SK-N-DZ (cell line): ENCODE measurements at regions not wholly inside any gene's neighbourhood (a gene's known extent, or its start where the extent isn't known, plus 50 kb on each side); places are given as distances from the start of the nearest gene placed in this dataset.

ENCODE experiments used
- DNase-seq: peaks from one replicate; pipeline ENCODE4 v3.0.0-alpha.2; 2015; ENCODE audit warnings: low spot score

DNA sequence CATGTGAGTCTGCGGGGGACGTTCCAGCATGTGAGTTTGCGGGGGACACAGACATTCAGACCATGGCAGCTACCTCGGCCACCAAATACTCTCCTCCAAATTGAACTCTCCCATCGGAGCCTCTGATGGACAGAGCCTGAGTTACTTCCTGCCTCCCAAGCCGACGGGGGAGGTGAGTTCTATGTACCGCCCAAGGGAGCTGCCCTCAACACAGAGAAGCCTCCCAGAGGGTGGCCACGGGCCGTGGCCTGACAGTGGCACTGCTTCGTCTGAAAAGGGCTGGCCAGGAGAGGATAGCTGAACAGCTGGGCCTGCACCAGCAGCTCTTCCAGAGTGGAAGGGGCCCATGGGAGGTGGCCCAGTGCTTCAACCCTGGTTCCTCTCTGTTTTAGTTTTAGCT is 274.5 kb upstream of the PPP2R2D start:
- DNase-seq = no peak

DNA sequence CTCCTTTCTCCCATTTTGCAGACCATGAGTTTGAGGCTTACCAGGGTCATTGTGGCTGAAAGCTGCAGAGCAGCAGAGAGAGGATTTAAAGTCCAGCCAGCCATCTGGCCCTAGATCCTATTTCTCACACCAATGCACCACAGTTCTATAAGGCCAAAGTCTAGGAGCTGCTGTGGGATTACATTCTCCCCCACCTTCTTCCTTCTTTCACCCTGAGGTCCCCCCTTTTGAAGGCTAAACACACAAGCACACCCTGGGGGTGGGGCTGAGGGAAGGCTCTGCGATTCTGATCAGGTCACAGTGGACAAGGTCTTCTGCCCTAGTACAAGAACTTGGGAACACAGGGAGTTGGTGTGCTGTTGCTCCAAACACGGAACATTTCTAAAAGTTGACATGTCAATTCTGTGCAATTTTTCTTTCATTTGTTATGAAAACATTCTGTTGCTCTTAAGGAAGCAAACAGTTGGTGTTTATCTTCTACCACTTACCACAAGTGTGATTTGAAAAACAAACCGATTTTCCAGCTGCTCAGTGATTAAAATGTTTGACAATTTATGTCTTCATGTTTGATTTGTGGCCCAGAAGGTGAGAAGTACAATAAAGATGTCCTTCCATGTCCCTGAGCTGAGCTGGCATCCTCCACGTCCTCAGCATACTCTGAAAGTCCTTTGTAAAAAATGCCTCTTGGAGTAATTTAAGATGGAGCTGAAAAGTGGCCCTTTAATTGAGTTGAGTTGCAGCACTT is 271.6 kb upstream of the PPP2R2D start:
- DNase-seq = no peak

DNA sequence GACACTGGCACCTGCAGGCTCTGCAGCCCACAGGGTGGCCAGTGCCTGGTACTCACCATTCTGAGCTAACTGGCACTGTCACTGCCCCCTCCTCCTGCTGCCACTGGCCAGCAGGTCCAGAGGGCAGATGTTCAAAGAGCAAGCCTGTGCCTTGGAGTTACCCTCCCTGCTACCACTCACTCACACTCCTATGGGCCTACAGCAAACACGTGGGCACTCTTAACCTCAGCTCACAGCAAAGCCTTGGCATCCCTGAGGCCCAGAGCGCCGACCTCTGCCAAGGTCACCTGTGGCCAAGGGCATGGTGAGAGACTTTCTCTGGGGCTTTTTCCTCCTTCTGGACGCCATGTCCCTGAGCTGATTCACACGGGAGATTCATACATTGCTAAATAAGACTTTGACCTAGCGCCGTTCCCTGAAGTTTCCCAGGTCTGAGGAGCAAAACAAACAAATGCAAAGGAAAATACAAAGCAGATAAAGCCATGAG is 270.0 kb upstream of the PPP2R2D start:
- no peak for DNase-seq

DNA sequence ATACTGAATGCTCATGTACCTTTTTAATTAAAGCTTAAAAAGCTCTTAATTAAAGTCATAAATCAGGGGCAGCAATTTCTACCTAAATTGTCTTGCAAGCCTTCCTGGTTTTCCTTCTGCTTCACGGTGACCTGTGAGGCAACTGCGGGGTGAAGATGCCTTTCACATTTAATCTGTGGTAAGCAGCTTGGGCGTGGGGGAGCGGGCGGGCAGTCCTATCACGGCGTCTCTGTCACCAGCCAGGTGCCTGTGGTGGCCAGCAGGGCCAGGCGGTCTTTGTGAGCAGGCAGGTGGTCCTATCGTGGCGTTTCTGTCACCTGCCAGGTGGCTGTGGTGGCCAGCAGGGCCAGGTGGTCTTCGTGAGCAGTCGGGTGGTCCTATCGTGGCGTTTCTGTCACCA is 269.2 kb upstream of the PPP2R2D start:
- DNase-seq = no peak

DNA sequence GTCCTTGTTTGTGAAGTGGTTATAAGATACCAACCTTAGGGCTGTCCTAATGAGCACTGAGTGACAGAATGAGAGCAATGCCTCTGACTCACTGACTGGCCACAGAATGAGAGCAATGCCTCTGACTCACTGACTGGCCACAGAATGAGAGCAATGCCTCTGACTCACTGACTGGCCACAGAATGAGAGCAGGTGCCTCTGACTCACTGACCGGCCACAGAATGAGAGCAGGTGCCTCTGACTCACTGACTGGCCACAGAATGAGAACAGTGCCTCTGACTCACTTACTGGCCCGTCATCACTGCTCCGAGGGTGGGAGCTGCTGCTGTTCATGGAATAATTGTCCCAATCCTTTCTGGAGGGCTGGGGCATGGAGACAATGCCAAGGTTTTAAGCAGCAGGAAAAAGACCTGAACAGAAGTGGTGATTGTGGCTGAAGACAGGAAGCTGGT is 265.2 kb upstream of the PPP2R2D start:
- DNase-seq = no peak

DNA sequence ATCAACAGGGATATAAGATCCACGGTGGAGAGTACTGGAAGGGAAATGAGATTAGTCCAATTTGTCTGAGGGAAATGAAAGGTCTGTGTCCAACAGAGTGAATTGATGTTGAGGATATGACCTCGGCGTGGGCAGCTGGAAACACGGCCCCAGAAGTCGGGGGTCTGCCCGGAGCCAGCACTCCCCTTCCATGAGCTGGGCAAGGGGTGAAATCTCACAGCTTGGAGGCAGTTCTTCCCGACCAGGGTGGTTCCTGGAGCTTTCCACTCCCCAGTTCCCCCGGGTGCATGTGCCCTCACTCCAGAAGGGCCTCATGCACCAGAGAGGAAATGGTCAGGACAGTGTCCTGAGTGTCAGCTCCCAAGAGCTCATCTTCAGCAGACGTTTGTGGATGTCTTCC is 264.7 kb upstream of the PPP2R2D start:
- DNase-seq = no peak

DNA sequence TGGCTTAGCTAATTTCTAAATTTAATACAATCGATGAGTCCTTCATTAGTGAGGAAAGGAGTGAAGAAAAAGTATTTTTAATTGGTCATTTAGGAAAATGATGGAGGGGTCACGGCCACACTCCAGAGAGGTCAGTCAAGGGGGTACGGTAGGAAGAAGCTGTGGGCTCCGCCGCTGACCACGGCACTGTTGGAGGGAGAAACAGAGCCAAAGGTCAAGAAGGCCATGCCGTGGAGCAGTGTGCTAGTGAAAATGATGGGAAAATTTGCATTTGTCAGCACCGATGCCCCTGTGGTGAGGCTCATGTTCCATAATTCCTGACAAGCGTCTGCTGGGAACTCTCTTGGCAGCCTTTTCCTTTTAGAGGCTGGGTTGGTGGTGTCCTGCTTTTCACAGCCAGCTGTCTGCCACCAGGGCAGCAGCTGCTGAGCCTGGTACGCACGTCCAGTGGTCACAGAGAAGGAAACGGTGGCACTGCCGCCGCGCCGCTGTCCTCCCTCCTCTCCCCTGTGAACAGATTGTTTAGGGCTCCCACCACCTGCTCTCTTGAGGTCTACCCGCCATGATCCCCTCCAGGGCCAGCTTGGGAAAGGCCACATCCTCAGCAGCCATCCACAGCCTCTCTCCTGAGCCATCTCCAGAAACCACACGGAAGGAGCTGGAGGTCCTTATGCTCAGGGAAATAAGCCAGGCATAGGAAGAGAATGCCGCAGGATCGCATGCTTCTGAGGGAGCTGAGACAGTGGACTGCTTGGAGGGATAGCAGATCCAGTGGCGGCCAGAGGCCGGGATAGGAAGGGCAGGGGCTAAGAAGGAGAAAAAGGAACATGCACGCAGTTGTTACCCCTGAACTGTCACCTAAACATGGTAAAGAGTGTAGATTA is 263.7 kb upstream of the PPP2R2D start:
- DNase-seq = no peak

DNA sequence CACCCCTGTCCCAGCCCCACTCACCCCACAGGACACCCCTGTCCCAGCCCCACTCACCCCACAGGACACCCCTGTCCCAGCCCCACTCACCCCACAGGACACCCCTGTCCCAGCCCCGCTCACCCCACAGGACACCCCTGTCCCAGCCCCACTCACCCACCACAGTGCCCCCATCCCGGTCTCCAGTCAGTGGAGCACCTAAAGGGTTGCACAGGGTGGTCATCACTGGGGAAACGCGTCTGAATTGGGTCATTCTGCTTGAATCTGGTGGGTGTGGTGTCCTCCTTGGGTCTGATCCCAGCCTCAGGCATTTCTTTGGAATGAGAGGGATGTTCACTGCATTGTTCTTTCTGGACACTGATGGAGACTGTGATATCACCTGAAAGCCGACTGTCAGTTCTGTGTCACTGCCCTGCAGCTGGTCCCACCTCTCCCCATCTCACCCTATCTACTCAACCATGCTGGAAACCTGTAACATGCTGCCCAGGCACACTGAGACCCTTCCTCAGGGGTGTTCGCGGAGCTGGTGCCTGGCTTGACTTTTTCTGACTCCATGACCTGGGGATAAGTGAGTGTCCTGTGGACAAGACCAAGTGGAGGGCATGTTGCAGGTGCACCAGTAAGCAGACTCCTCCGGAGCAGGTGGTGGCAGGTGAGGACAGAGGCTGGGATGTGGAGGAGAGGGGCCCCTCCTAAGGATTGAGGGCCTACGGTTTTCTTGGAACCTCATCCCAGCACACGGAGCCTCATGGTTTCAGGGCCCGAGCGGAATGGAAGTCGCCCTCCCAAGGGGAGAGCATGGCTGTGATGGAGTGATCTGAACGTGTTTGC is 262.5 kb upstream of the PPP2R2D start:
- no peak for DNase-seq

DNA sequence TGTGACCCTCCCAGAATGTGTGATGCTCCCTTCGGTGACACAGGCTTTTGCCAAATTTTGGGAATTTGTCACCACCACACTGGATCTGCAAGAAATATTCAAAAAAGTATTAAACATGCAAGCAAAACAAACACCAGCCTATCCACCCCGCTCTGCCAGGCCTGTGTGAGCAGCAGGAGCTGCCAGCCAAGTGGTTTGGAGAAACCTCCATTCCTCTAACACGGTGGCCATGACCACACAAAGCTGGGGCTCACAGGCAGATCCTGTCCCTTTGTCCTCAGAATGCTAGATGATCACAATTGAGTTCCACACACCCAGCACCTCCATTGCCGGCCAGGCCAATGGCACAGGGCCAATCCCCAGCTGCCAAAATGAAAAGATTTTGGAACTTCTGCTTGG is 261.9 kb upstream of the PPP2R2D start:
- no peak for DNase-seq

DNA sequence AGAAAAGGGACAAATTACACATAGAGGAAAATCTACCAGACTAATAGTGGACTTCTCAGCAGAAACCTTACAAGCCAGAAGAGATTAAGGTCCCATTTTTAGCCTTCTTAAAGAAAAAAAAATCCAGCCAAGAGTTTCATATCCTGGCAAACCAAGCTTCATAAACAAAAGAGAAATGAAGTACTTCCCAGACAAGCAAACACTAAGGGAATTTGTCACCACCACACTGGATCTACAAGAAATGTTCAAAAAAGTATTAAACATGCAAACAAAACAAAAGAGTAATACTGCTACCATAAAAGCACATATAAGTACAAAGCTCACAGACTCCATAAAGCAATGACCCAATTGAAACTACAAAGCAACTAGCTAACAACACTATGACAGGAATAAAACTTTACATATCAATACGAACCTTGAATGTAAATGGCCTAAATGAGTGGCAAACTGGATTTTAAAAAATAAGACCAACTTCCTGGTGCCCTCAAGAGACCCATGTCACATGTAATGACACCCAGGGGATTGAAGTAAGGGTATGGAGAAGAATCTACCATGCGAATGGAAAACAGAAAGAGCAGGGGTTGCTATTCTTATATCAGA is 260.7 kb upstream of the PPP2R2D start:
- DNase-seq = no peak

DNA sequence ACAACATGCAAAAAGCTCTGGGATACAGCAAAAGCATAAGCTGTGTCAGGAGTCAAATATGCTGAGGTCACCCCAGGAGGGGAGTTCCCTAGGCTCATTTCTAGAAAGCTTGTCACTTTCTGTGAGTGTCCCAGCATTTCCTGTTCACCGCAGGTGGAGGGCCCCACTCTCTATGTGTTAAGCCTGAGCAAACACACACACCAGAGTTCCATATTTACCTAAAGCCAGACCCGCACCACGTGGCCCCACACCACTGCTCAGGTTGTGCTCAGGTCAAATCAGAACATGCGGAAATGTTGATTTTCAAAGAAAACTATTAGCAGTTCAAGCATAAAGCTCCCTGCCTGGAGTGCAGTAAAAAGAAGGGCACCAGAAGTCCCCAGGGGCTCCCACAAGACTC is 259.6 kb upstream of the PPP2R2D start:
- DNase-seq = no peak

DNA sequence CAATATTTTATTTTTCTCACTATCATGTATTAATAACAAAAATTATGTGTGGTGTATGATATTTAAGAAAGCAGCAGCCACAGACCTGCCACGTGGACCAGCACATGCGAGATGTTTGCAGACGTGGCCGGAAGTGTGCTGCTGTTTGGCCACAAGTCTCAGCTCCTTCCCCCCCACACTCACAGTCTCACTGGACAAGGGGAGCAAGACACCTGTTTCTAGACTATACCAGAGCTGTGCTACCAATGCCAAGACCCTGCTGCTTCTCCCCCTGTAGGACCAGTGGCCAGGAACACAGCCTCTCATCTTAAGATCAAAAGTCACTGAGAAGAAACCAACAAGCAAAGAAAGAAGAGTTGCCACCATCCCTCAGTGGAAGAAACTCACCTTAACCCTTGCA is 258.9 kb upstream of the PPP2R2D start:
- DNase-seq = no peak

DNA sequence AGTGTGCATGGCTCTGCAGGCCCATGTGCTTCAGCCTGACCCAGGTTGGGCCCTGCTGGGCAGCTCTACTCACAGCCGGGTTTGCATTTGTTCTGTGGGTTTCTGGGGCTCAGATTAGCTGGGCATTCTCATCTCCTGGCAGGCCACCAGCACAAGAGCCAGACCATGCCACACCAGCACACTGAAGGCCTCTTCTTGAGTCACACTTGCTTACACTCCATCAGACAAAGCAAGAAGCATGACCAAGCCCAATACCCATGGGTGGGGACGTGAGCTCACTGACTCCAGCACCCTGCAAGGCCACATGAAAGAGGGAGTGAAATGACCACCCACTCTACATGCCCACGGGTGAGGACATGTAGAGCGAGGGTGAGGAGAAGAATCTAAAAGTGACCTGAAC is 257.8 kb upstream of the PPP2R2D start:
- no peak for DNase-seq

DNA sequence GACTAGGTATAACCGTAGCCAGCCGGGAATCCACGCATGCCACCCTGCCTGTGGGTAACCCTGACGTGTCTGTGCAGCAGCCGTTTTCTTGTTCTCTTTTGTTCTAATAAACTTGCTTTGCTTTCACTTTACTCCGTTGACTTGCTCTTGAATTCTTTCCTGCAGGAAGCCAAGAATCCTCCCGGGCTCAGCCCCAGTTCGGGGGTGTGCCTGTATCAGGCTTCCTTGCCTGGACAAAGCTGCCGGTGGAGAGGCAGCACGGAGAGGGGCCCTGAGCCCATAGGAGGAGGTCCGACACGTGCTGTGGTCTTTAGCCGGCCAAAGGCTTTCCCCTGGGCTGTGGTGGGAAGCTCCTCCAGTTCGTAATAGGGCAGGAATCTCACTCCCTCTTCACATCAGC is 256.5 kb upstream of the PPP2R2D start:
- no peak for DNase-seq

DNA sequence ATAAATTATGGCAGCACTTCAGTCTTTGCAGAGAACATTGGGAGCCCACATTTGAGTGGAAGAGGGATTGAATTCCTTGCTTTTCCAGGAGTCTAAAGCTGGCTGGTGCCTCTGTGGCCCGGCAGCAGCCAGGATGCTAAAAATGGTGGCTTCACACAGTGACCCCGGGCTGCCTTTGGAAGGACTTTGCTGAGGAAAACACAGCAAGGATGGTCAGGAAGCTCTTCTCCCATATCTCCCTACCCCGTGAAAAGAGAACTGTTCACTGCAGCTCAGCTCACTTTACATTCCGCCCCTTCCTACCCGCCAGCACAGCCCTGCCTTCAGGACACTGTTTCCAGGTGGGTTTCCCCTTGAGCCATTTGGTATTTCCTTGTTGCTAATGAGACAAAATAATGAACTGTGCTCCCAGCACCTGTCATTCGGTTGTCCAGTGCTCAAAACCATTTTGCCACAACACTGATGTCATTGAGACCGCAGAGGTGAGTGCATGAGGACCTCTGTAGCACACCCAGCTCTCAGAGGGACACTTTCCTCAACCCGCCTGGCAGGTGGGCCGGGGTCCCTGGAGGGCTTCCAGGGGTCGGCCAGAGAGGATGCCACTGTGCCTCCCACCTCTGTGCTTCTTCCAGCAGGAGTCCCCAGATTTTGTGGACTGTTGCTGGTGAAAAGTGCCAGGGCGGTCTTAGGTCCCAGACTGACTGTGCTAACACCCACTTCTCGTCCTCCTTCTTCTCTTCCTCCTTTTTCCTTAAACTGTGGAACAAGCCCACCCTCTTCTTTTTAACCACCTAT is 255.7 kb upstream of the PPP2R2D start:
- DNase-seq = no peak

DNA sequence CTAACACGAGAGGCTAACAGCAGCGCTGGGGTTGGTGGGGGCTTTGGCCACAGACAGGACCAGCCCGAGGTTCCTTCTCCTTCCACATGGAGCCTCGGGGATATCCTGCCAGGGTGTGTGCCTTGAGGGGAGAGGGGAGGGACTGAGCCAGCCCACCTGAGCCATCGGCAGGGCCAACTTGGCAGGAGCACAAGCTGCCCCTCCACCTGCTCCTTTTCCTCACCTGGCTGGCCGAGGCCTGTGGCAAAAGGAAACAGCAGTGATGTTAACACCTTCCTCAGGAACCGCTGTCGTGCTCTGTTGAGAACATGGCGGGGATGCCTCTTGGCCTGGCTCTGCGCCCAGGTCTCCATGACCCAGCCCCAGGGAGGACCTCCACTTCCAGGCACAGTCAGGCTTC is 255.1 kb upstream of the PPP2R2D start:
- DNase-seq = no peak

DNA sequence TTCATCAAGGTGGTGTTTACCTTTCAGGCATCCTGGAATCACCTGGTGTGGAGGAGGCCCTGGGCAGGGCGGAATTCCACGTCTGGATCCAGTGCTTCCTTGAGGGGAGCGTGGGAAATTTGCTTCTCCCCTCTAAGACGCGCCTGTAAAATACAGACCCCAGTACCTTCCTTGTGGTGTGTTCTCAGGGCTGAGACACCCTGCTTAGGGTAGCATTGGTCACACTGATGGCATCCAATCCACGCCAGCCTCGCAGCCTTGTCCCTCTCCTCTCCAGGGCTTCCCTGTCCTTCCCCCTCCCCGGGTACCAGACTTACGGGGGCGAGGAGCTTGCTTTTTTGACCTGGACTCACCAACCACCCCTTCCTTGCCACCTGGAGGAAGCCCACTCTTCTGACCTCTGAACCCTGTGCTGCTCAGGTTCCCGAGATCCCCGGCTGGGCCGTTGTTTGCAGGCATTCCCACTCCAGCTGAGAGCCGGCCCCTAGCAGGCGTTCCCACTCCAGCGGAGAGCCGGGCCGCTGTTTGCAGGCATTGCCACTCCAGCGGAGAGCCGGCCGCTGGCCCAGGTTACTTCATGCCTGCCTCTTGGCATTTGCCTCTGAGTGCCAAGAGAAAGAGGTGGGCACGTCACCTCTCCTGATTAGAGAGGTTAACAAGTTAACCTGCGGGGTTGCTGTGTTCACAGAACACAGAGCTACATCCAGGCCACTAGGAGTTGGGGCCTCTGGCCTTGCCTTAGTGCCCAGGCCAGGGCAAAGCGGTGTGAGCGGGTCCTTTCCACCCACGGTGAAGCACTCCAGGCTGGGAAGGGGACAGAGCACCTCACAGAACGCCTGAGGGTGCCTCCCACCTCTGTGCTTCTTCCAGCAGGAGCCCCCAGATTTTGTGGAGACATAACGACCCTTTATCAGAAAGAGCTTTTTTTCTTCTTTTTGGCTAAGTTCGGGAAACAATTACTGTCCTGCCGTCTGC is 254.0 kb upstream of the PPP2R2D start:
- DNase-seq = no peak

DNA sequence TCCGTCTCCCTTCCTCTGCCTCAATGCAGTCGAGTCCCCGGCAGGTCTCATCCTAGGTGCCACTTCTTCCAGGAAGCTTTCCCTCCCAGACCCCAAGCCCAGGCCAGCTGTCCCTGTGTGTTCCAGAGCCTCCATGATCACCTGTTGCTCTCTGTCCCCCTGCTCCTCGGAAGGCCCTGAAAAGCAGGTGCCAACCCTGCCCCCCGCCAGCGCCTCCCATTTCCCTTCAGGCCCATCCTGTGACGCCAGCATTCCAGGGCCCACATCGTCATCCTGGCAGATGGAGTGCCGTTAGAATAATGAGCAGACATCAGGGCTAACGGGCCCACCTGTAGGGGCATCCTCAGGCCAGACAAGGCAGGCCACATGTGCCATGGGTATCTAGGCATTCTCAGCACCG is 253.0 kb upstream of the PPP2R2D start:
- no peak for DNase-seq

DNA sequence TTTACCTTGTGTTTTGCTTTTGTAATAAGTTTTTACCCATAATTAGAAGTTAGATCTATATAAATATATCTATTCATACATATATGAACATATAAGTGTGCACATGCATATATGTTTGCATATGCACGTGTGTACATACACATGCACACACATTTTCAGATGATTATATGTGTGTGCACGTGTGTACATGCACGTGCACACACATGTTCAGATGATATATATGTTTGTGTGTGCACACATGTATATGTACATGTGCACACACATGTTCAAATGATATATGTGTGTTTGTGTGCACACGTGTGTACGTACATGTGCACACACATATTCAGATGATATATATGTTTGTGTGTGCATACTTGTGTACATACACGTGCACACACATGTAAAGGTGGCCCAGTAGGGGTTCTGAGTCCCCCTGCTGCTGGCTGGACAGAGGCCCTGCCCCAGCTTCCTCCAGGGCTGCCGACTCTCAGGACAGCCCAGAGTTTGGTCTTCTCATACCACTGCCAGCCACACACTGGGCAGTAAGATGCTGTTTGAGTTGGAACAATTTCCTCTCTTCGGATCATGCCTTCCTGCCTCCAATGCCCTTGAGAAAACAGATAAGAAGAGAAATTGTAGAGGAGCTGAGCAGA is 252.3 kb upstream of the PPP2R2D start:
- DNase-seq = no peak
